ENCODE measurements at regions not wholly inside any gene's neighbourhood (a gene's known extent, or its start where the extent isn't known, plus 50 kb on each side); places are given as distances from the start of the nearest gene placed in this dataset.

DNA sequence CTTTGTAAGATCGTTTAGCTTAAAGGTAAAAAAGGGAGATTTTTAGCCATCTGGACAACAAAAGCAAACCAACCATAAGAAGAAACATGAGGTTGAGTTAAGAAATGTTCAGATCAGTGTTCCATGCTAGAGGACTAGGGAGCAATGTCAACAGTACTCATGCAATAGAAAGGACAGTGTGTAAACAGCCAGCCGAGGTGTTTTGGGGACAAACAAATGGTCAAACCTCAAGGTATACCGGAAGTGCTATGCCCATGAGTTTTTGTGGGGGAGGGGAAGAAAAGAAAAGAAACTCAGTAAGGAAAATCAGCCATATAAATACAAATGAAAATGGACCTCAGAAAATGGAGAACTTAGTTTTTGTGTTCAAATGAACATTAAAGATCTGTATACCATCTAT lies 289.5 kb upstream of the GRM7 start:
- no peaks in the 10 kb centered on the region for H3K27me3 Mint-ChIP-seq (ENCODE audit: low read depth)

DNA sequence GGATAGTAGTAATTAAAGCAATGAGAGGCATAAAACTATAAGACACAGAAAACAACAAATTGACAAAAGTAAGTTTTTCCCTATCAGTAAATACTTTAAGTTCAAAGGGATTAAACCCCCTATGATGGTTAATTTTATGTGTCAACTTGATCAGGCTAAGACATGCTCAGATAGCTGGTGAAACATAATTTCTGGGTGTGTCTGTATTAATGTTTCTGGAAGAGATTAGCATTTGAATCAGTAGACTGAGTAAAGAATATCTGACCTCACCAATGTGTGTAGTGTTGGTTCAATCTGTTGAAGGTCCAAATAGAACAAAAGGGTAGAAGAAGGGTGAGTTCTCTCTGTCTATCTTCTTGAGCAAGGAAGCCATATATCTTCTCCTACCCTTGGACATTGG lies 283.3 kb upstream of the GRM7 start:
- Mint-ChIP-seq H3K4me3 (no peak overlapping the region), H3K36me3 (ENCODE audit: low read depth) (no peaks in the 10 kb centered on the region), H3K27ac (ENCODE audit: unreplicated experiment) (no peak overlapping the region), H3K4me1 (no peaks in the 10 kb centered on the region), H3K9me3 (peaks cover 4% of the 10 kb centered on the region), H3K27me3 (ENCODE audit: low read depth) (no peaks in the 10 kb centered on the region)
- TF ChIP-seq, protein P1, sequence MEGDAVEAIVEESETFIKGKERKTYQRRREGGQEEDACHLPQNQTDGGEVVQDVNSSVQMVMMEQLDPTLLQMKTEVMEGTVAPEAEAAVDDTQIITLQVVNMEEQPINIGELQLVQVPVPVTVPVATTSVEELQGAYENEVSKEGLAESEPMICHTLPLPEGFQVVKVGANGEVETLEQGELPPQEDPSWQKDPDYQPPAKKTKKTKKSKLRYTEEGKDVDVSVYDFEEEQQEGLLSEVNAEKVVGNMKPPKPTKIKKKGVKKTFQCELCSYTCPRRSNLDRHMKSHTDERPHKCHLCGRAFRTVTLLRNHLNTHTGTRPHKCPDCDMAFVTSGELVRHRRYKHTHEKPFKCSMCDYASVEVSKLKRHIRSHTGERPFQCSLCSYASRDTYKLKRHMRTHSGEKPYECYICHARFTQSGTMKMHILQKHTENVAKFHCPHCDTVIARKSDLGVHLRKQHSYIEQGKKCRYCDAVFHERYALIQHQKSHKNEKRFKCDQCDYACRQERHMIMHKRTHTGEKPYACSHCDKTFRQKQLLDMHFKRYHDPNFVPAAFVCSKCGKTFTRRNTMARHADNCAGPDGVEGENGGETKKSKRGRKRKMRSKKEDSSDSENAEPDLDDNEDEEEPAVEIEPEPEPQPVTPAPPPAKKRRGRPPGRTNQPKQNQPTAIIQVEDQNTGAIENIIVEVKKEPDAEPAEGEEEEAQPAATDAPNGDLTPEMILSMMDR (conservative IDR thresholded peaks at IDR 0.05), result no peak
- no peak for DNase-seq (ENCODE audit: low read depth, low spot score)

More for the DNA sequence above, 289.5 kb upstream of the GRM7 start:
- no peak overlapping the region for H3K27ac Mint-ChIP-seq (ENCODE audit: unreplicated experiment)
- H3K9me3 Mint-ChIP-seq, result peaks cover 2% of the 10 kb centered on the region
- H3K4me3 Mint-ChIP-seq, result no peak overlapping the region
- H3K36me3 Mint-ChIP-seq (ENCODE audit: low read depth), result no peaks in the 10 kb centered on the region
- TF ChIP-seq, protein P1 (conservative IDR thresholded peaks at IDR 0.05), result no peak
- no peak for DNase-seq (ENCODE audit: low read depth, low spot score)
- no peaks in the 10 kb centered on the region for H3K4me1 Mint-ChIP-seq

DNA sequence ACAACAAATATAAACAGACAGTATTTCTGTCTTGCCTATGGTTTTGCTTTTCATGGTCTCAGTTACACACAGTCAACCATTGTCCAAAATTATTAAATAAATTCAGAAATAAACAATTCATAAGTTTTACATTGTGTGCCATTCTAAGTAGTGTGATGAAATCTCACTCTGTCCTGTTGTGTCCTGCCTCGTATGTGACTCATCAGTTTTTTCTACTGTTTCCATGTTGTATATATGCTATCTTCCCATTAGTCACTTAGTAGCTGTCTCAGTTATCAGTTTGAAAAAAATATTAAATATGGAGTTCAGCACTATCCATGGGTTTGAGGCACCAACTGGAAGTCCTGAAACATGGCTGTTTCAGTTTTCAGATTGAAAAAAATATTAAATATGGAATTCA lies 282.4 kb upstream of the GRM7 start:
- DNase-seq (ENCODE audit: low read depth, low spot score), result no peak
- H3K36me3 Mint-ChIP-seq (ENCODE audit: low read depth), result no peaks in the 10 kb centered on the region
- H3K27ac Mint-ChIP-seq (ENCODE audit: unreplicated experiment), result no peak overlapping the region
- TF ChIP-seq, protein P1 (conservative IDR thresholded peaks at IDR 0.05), result no peak
- H3K4me3 Mint-ChIP-seq, result no peak overlapping the region
- H3K27me3 Mint-ChIP-seq (ENCODE audit: low read depth), result no peaks in the 10 kb centered on the region
- H3K4me1 Mint-ChIP-seq, result no peaks in the 10 kb centered on the region
- H3K9me3 Mint-ChIP-seq, result peaks cover 4% of the 10 kb centered on the region

DNA sequence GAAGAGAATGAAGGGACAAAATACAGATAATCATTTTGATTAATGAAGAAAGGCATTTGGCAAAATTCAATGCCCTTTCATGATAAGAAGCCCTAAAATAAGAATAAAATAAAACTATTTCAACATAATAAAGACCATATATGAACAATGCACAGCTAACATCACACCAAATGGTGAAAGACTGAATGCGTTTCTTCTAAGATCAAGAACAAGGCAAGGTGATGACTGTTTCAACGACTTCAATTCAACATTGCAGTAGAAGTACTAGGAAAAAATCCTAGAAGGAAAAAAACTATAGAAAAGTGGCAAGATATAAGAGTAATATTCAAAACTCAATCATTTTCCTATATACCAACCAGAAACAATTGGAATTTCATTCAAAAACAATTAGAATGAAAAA lies 280.1 kb upstream of the GRM7 start:
- Mint-ChIP-seq H3K27me3 (ENCODE audit: low read depth) (no peaks in the 10 kb centered on the region), H3K4me3 (no peak overlapping the region), H3K27ac (ENCODE audit: unreplicated experiment) (no peak overlapping the region), H3K9me3 (peaks cover 4% of the 10 kb centered on the region), H3K36me3 (ENCODE audit: low read depth) (peaks cover under 1% of the 10 kb centered on the region), H3K4me1 (no peaks in the 10 kb centered on the region)
- TF ChIP-seq, protein P1 (conservative IDR thresholded peaks at IDR 0.05), result no peak
- DNase-seq (ENCODE audit: low read depth, low spot score), result no peak

DNA sequence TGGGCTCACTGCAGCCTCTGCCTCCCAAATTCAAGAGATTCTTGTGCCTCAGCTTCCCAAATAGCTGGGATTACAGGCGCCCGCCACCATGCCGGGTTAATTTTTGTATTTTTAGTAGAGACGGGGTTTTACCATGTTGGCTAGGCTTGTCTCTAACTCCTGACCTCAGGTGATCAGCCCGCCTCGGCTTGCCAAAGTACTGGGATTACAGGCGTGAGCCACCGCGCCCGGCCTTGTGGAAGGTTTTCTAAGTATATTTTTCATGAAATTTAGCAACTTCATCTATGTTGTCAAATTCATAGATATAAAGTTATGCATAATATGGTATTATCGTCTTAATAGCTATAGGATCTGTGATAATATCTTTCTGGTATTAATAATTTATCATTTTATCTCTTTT lies 275.6 kb upstream of the GRM7 start:
- no peak for DNase-seq (ENCODE audit: low read depth, low spot score)
- Mint-ChIP-seq H3K36me3 (ENCODE audit: low read depth) (peaks cover 9% of the 10 kb centered on the region), H3K9me3 (peaks cover 8% of the 10 kb centered on the region), H3K27me3 (ENCODE audit: low read depth) (no peaks in the 10 kb centered on the region), H3K27ac (ENCODE audit: unreplicated experiment) (no peak overlapping the region), H3K4me1 (no peaks in the 10 kb centered on the region), H3K4me3 (no peak overlapping the region)
- TF ChIP-seq, protein P1 (conservative IDR thresholded peaks at IDR 0.05), result no peak

DNA sequence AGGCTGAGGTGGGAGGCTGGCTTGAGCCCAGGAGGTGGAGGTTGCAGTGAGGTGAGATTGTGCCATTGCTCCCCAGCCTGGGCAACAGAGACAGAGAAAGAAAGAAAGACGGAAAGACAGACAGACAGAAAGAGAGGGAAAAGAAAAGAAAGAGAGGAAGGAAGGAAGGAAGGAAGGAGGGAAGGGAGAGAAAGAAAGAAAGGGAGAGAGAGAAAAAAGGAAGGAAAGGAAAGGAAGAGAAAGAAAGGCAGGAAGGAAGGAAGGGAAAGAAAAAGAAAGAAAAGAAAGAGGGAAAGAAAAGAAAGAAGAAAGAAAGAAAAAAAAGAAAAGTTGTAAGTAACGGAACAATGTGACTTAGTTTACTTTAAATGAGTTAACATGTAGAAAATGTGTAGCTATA lies 260.7 kb upstream of the GRM7 start:
- DNase-seq (ENCODE audit: low read depth, low spot score), result no peak
- peaks cover 4% of the 10 kb centered on the region for H3K9me3 Mint-ChIP-seq
- H3K36me3 Mint-ChIP-seq (ENCODE audit: low read depth), result no peaks in the 10 kb centered on the region
- H3K27me3 Mint-ChIP-seq (ENCODE audit: low read depth), result no peaks in the 10 kb centered on the region
- H3K27ac Mint-ChIP-seq (ENCODE audit: unreplicated experiment), result no peak overlapping the region
- no peak overlapping the region for H3K4me3 Mint-ChIP-seq
- H3K4me1 Mint-ChIP-seq, result no peaks in the 10 kb centered on the region
- TF ChIP-seq, protein P1 (conservative IDR thresholded peaks at IDR 0.05), result no peak

All from neural crest cell (in vitro differentiated cells).